DMS53 treated with DMSO at 0.1 percent for 48 hours (cell line): ENCODE measurements at regions not wholly inside any gene's neighbourhood (a gene's known extent, or its start where the extent isn't known, plus 50 kb on each side); places are given as distances from the start of the nearest gene placed in this dataset.
A peak's percentile ranks its signal among the peaks of the same experiment; 100 is the strongest.

Source experiments
- DNase-seq: peaks from one replicate; lab custom pipeline; 2025; ENCODE audit not compliant: unreplicated experiment; lab: John Stamatoyannopoulos, UW

GRCh38 chr2:5368263-5368662, 323.9 kb upstream of the SOX11 start:
- DNase-seq: no peak

- no peak for DNase-seq
Measured at GRCh38 chr2:5369510-5369909, 322.7 kb upstream of the SOX11 start.

DNA sequence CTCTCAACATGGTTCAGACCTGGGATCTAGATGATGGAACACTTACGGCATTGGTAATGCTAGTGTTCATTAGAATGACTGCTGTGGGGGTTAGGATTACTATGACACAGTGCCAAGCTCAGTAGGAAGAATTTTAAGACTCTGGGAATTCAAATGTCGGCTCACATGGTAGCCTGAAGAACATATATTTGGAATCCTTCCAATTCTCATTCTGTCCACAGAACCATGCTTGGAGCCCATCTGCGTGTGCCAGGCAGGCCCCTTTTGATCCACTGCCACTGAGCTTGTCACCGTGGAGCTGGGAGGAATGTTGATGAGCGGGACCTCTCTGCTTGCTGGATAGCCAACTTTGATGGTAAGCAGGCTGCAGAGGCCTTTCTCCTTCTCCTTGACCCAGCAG, 322.0 kb upstream of the SOX11 start:
- DNase-seq: no peak

DNA sequence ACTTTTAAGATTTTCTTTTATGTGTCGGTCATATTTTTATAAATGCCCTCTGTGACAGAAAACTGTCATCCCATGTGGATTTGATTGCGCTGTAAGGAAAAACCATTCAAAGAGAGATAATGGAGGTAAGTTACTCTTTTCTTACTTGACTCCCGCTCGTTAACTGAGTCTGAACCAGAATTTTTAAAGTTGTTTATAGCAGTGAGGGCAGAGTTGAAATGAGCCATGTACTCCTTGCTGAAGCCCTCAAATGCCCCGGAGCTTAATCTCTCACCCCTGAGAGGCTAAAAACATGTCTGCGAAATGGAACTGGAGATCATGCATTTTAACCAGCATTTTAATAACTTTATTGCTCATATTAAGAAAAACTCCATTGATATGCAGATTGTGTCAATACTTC, 320.0 kb upstream of the SOX11 start:
- DNase-seq: no peak

GRCh38 chr2:5373200-5373599, 319.0 kb upstream of the SOX11 start:
- DNase-seq: no peak

GRCh38 chr2:5374762-5375161, 317.4 kb upstream of the SOX11 start:
- DNase-seq: no peak

- no peak for DNase-seq
Measured at GRCh38 chr2:5377323-5377722, 314.9 kb upstream of the SOX11 start.

- no peak for DNase-seq
Measured at GRCh38 chr2:5379811-5380210, 312.4 kb upstream of the SOX11 start.

GRCh38 chr2:5385596-5385995, 306.6 kb upstream of the SOX11 start:
- DNase-seq: no peak

- DNase-seq: peak; percentile 60
Measured at GRCh38 chr2:5387406-5387805, 304.8 kb upstream of the SOX11 start.

DNA sequence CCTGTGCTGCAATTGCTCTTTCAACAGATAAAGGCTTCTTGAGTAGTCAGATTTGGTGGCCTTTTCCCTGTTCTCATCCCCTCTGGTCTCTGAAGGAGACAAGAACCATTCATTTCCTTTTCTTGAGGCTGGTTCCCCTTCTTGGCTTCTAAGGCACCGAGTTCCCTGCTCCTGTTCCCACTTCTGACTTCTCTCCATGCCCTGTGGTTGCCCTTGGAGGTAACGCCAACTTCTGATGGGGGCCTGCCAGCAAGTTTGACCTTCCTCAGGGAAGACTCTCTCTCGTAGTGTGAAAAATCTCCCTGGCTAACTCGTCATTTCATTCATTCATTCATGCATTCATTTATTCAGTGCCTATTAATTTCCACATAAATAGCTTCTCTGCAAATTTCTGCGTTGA, 302.4 kb upstream of the SOX11 start:
- no peak for DNase-seq

DNA sequence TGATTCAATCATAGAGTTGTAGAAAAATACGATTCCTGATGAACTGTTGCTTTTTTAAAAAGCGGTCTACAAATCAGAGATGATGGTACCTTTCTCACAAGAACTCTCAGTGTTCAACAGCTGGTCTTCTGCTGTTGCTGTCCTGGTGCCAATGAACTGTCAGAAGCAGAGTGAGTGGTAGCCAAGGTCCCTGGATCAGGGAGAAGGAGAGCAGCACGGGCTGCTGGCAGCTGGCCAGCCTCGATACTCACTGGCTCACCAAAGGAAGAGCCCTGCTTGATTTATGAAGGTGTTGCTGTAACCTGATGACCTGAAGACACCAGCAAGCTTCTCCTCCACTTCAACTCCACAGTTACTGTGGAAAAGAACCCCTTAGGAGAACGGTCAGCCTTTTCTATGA, 300.8 kb upstream of the SOX11 start:
- DNase-seq: no peak

GRCh38 chr2:5392658-5393057, 299.5 kb upstream of the SOX11 start:
- DNase-seq: no peak

DNA sequence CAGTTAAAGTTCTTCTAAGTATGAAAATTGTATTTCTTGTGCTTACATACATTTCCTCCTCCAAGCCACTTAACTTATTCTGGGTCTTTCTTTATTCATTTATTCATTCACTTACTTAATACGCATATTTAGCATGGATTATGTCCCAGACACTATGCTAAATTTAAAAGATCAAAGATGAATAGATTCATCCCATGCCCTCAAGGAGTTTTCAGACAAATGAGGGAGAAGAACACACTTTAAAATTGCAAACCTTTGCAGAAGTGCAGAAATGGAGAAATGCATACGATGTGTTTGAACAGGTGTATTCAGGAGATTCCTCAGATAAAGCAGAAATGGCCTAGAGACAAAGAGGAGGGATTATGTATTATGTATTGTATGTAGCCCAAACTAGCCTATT, 298.7 kb upstream of the SOX11 start:
- DNase-seq: no peak

DNA sequence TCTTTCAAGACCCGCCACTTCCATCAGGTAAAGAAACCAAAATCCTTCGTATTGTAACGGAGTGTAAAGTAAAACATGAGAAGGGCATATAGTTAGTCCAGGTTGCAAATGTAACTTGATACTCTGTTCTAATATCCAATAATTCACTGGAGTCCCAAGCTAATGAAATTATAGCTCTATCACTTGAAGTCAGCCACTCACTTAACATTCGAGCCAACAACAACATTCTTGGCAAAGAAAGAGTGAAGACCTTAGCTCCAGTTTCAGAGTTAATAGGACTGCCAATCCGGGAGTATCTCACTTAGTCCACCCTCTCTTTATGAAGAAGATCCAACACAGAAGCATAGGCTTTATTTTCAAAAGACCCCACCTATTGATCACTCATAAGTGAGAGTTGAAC, 298.0 kb upstream of the SOX11 start:
- DNase-seq: no peak

GRCh38 chr2:5401115-5401657, 291.0 kb upstream of the SOX11 start:
- no peak for DNase-seq

GRCh38 chr2:5403392-5403791, 288.8 kb upstream of the SOX11 start:
- DNase-seq: no peak

- peak; percentile 48 for DNase-seq
Measured at GRCh38 chr2:5409898-5410381, 282.2 kb upstream of the SOX11 start.

- DNase-seq: no peak
Measured at GRCh38 chr2:5410991-5411700, 281.0 kb upstream of the SOX11 start.

DNA sequence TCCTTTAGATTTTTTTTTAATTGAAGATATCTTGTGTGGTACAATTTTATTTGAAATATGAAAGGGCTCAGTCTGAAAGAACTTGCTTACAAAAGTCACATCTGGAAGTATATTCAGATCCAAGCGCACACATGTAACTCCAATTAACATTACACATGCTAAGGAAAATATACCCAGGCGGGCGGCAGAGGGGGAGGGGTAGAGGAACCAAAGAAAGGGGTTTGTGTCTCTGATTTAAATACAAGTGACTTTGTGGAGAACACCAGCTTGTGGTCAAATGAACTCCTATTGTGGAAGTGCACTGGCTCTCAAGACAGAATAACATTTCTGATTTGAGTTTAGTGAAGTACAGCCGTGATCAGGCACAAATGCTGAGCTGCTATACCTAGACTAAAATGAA, 280.2 kb upstream of the SOX11 start:
- DNase-seq: no peak

DNA sequence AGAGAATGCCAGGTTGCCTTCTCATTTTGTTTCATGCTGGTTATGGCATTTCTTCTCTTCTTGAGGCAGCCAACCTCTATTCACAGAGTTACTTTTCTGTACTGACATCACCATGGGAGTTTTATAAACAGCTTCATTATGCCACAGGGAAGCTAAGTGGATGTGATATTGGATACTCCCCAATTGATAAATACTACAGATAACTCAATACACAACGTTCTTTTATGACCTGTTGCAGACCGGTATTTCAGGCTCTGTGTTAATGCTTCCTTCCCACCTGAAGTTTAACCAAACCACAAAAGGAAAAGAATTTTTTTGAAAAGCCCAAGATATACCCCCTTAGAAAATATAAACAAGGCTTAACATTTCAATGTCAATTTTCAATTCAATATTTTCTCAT, 258.3 kb upstream of the SOX11 start:
- DNase-seq: no peak

DNA sequence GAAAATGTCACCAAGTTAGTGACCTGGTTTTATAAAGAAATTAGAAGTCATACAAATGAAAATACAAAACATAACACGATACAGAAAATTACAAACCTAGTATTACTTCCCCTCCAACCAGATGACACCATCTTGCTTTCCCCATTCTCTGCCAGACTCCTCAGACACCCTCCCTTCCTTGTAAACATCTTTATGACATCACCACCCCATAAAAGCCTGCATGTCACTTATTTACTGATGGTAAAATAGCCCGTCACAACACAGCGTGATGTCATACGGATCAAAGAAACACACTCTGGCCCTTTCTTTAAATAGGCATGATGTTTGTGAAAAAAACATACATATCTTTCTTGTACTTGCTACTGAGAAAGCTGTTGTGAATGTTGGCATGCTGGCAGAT, 254.8 kb upstream of the SOX11 start:
- DNase-seq: no peak

DNA sequence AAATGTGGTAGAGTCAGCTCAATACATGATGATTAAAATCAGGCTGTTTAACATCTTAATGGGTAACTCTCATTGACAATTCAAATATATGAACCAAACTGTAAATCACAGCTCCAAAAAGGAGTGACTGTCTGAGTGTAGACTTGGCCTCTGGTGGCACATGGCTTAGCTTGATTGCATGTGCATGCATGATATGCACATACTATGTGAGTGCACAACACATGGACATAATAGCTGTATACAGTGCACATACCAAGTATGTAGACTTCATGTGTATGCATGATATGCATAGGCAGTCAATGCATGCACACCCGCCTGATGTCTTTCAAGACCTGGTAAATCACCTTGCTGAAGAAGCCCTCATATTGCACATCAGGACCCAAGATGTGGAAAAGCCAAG, 252.0 kb upstream of the SOX11 start:
- DNase-seq: no peak
